ENCODE measurements at regions not wholly inside any gene's neighbourhood (a gene's known extent, or its start where the extent isn't known, plus 50 kb on each side); places are given as distances from the start of the nearest gene placed in this dataset.

GRCh38 chr10:130497056-130498010, 361.1 kb downstream of the GLRX3 start:
- Histone ChIP-seq H3K9me3 (no peaks in the 10 kb centered on the region), H3K27me3 (no peaks in the 10 kb centered on the region), H3K27ac (no peak overlapping the region), H3K36me3 (no peaks in the 10 kb centered on the region), H3K4me1 (no peaks in the 10 kb centered on the region), H3K4me3 (no peak overlapping the region)
- in situ Hi-C loops (cut with MboI; ENCODE audit: low sequenced_read_pairs in 4 of 4) = no loop called here
- intact Hi-C loops (cut with DNase I; ENCODE audit: low total_unique reads) = no loop called here
- no peak for TF ChIP-seq CTCF (IDR thresholded peaks at IDR 0.05 in 4 of 5, conservative IDR thresholded peaks at IDR 0.05 in 1 of 5)
- TF ChIP-seq POLR2A (IDR thresholded peaks at IDR 0.05) = no peak
- no peak for DNase-seq
- ATAC-seq = no peak

- intact Hi-C loops (cut with DNase I; ENCODE audit: low total_unique reads) = no loop called here
- Histone ChIP-seq H3K27me3 (no peaks in the 10 kb centered on the region), H3K27ac (no peak overlapping the region), H3K4me3 (no peak overlapping the region), H3K9me3 (no peaks in the 10 kb centered on the region), H3K36me3 (no peaks in the 10 kb centered on the region), H3K4me1 (no peaks in the 10 kb centered on the region)
- ATAC-seq (no peak), DNase-seq (no peak)
- TF ChIP-seq CTCF (IDR thresholded peaks at IDR 0.05 in 4 of 5, conservative IDR thresholded peaks at IDR 0.05 in 1 of 5) (no peak), POLR2A (IDR thresholded peaks at IDR 0.05) (no peak)
- in situ Hi-C loops (cut with MboI; ENCODE audit: low sequenced_read_pairs in 4 of 4) = no loop called here
Observed at GRCh38 chr10:130498042-130498441, 361.9 kb downstream of the GLRX3 start.

- intact Hi-C loops (cut with DNase I; ENCODE audit: low total_unique reads) = no loop called here
- no peak overlapping the region for H3K27ac ChIP-seq
- H3K36me3 ChIP-seq = no peaks in the 10 kb centered on the region
- in situ Hi-C loops (cut with MboI; ENCODE audit: low sequenced_read_pairs in 4 of 4) = no loop called here
- no peaks in the 10 kb centered on the region for H3K9me3 ChIP-seq
- TF ChIP-seq POLR2A (IDR thresholded peaks at IDR 0.05) (no peak), CTCF (IDR thresholded peaks at IDR 0.05 in 4 of 5, conservative IDR thresholded peaks at IDR 0.05 in 1 of 5) (no peak)
- H3K4me1 ChIP-seq = no peaks in the 10 kb centered on the region
- ATAC-seq = no peak
- no peaks in the 10 kb centered on the region for H3K27me3 ChIP-seq
- H3K4me3 ChIP-seq = no peak overlapping the region
- no peak for DNase-seq
Observed at GRCh38 chr10:130498934-130499333, 362.7 kb downstream of the GLRX3 start.

GRCh38 chr10:130499541-130499940, 363.4 kb downstream of the GLRX3 start:
- H3K4me3 ChIP-seq = no peak overlapping the region
- in situ Hi-C loops (cut with MboI; ENCODE audit: low sequenced_read_pairs in 4 of 4) (no loop called here), intact Hi-C loops (cut with DNase I; ENCODE audit: low total_unique reads) (no loop called here)
- no peaks in the 10 kb centered on the region for H3K36me3 ChIP-seq
- no peaks in the 10 kb centered on the region for H3K9me3 ChIP-seq
- no peaks in the 10 kb centered on the region for H3K4me1 ChIP-seq
- TF ChIP-seq CTCF (IDR thresholded peaks at IDR 0.05 in 4 of 5, conservative IDR thresholded peaks at IDR 0.05 in 1 of 5) (no peak), POLR2A (IDR thresholded peaks at IDR 0.05) (no peak)
- DNase-seq (no peak), ATAC-seq (no peak)
- H3K27ac ChIP-seq = no peak overlapping the region
- H3K27me3 ChIP-seq = no peaks in the 10 kb centered on the region
